HG02938 (cell line): ENCODE measurements at regions not wholly inside any gene's neighbourhood (a gene's known extent, or its start where the extent isn't known, plus 50 kb on each side); places are given as distances from the start of the nearest gene placed in this dataset.

Source experiments
- ATAC-seq: cut with Tn5 transposase; IDR thresholded peaks from one replicate; pipeline ENCODE4 v1.9.1; 2021; ENCODE audit warnings: mild to moderate bottlenecking, moderate library complexity; ENCODE audit not compliant: unreplicated experiment

- ATAC-seq, result no peak
Observed at GRCh38 chr10:83960125-83960524, 179.2 kb upstream of the GHITM start.

- ATAC-seq, result no peak
Observed at GRCh38 chr10:83961620-83962019, 177.7 kb upstream of the GHITM start.

- ATAC-seq, result no peak
Observed at GRCh38 chr10:83963446-83963845, 175.9 kb upstream of the GHITM start.

- ATAC-seq, result no peak
Observed at GRCh38 chr10:83965473-83965872, 173.8 kb upstream of the GHITM start.

GRCh38 chr10:83968052-83968451 is 171.3 kb upstream of the GHITM start:
- no peak for ATAC-seq

- ATAC-seq, result no peak
Observed at GRCh38 chr10:83978681-83979383, 160.5 kb upstream of the GHITM start.

GRCh38 chr10:83982812-83983211 is 156.5 kb upstream of the GHITM start:
- no peak for ATAC-seq

GRCh38 chr10:83983578-83984255 is 155.6 kb upstream of the GHITM start:
- no peak for ATAC-seq

GRCh38 chr10:83984256-83984640 is 155.1 kb upstream of the GHITM start:
- ATAC-seq, result no peak

- ATAC-seq, result no peak
Observed at GRCh38 chr10:83986800-83987199, 152.5 kb upstream of the GHITM start.

- no peak for ATAC-seq
Observed at GRCh38 chr10:83987216-83987615, 152.1 kb upstream of the GHITM start.

GRCh38 chr10:83988435-83988834 is 150.9 kb upstream of the GHITM start:
- ATAC-seq, result no peak

- peak; percentile 96 for ATAC-seq
Observed at GRCh38 chr10:83990126-83990525, 149.2 kb upstream of the GHITM start.

GRCh38 chr10:83991986-83992753 is 147.1 kb upstream of the GHITM start:
- ATAC-seq, result no peak

GRCh38 chr10:83994325-83994724 is 145.0 kb upstream of the GHITM start:
- no peak for ATAC-seq

GRCh38 chr10:83995738-83996331 is 143.5 kb upstream of the GHITM start:
- no peak for ATAC-seq

- ATAC-seq, result no peak
Observed at GRCh38 chr10:84004221-84004620, 135.1 kb upstream of the GHITM start.

- ATAC-seq, result no peak
Observed at GRCh38 chr10:84005403-84005802, 133.9 kb upstream of the GHITM start.

GRCh38 chr10:84007482-84007881 is 131.8 kb upstream of the GHITM start:
- no peak for ATAC-seq

- ATAC-seq, result peak; percentile 63
Observed at GRCh38 chr10:84008878-84009277, 130.4 kb upstream of the GHITM start.

- no peak for ATAC-seq
Observed at GRCh38 chr10:84012431-84012830, 126.9 kb upstream of the GHITM start.
